Middle frontal gyrus (tissue), 1 donor: ENCODE measurements at regions not wholly inside any gene's neighbourhood (a gene's known extent, or its start where the extent isn't known, plus 50 kb on each side); places are given as distances from the start of the nearest gene placed in this dataset.

ENCODE experiments used
- DNase-seq: peaks from one replicate; pipeline ENCODE4 v3.0.0-alpha.2; 2015; ENCODE audit warnings: low spot score; ENCODE audit errors: extremely low spot score

GRCh38 chr13:55199134-55199533 is 1941.6 kb upstream of the PRR20A start:
- no peak for DNase-seq

GRCh38 chr13:55214841-55215345 is 1925.8 kb upstream of the PRR20A start:
- no peak for DNase-seq

- DNase-seq = no peak
Measured at GRCh38 chr13:55219538-55219937, 1921.2 kb upstream of the PRR20A start.

- DNase-seq = no peak
Measured at GRCh38 chr13:55229906-55230569, 1910.7 kb upstream of the PRR20A start.

- no peak for DNase-seq
Measured at GRCh38 chr13:55230570-55230908, 1910.2 kb upstream of the PRR20A start.

GRCh38 chr13:55234311-55234710 is 1906.4 kb upstream of the PRR20A start:
- no peak for DNase-seq

- no peak for DNase-seq
Measured at GRCh38 chr13:55245005-55245644, 1895.6 kb upstream of the PRR20A start.

GRCh38 chr13:55255236-55255635 is 1885.5 kb upstream of the PRR20A start:
- no peak for DNase-seq

GRCh38 chr13:55263045-55263444 is 1877.7 kb upstream of the PRR20A start:
- no peak for DNase-seq

- DNase-seq = no peak
Measured at GRCh38 chr13:55266644-55267043, 1874.1 kb upstream of the PRR20A start.

GRCh38 chr13:55298201-55298600 is 1842.5 kb upstream of the PRR20A start:
- DNase-seq = no peak

- no peak for DNase-seq
Measured at GRCh38 chr13:55302568-55302967, 1838.2 kb upstream of the PRR20A start.

GRCh38 chr13:55307909-55308308 is 1832.8 kb upstream of the PRR20A start:
- DNase-seq = no peak

GRCh38 chr13:55341891-55342290 is 1798.8 kb upstream of the PRR20A start:
- DNase-seq = no peak

GRCh38 chr13:55345224-55345623 is 1795.5 kb upstream of the PRR20A start:
- DNase-seq = no peak

- no peak for DNase-seq
Measured at GRCh38 chr13:55347528-55347927, 1793.2 kb upstream of the PRR20A start.

GRCh38 chr13:55359067-55359466 is 1781.7 kb upstream of the PRR20A start:
- DNase-seq = no peak

- DNase-seq = no peak
Measured at GRCh38 chr13:55361141-55361540, 1779.6 kb upstream of the PRR20A start.

GRCh38 chr13:55366676-55367075 is 1774.0 kb upstream of the PRR20A start:
- DNase-seq = no peak

GRCh38 chr13:55394470-55394869 is 1746.2 kb upstream of the PRR20A start:
- DNase-seq = no peak

GRCh38 chr13:55402870-55403269 is 1737.8 kb upstream of the PRR20A start:
- no peak for DNase-seq

- no peak for DNase-seq
Measured at GRCh38 chr13:55403887-55404487, 1736.7 kb upstream of the PRR20A start.
